Fibroblast of peridontal ligament (primary cell): ENCODE measurements at regions not wholly inside any gene's neighbourhood (a gene's known extent, or its start where the extent isn't known, plus 50 kb on each side); places are given as distances from the start of the nearest gene placed in this dataset.

Source experiments
- DNase-seq: peaks from one replicate; pipeline ENCODE4 v3.0.0-alpha.2; 2010; ENCODE audit errors: extremely low read depth

- no peak for DNase-seq
Observed at GRCh38 chr3:177599326-177599725, 402.0 kb upstream of the TBL1XR1 start.

- no peak for DNase-seq
Observed at GRCh38 chr3:177599837-177600236, 402.6 kb upstream of the TBL1XR1 start.

GRCh38 chr3:177600411-177600810 is 403.1 kb upstream of the TBL1XR1 start:
- no peak for DNase-seq

GRCh38 chr3:177601152-177601551 is 403.9 kb upstream of the TBL1XR1 start:
- no peak for DNase-seq

- no peak for DNase-seq
Observed at GRCh38 chr3:177602601-177603147, 405.4 kb upstream of the TBL1XR1 start.

- no peak for DNase-seq
Observed at GRCh38 chr3:177603148-177603603, 405.9 kb upstream of the TBL1XR1 start.

- no peak for DNase-seq
Observed at GRCh38 chr3:177604181-177604580, 406.9 kb upstream of the TBL1XR1 start.

GRCh38 chr3:177606891-177607290 is 409.6 kb upstream of the TBL1XR1 start:
- no peak for DNase-seq

- peak; percentile 49 for DNase-seq
Observed at GRCh38 chr3:177607589-177607988, 410.3 kb upstream of the TBL1XR1 start.

- no peak for DNase-seq
Observed at GRCh38 chr3:177608443-177608842, 411.2 kb upstream of the TBL1XR1 start.

GRCh38 chr3:177609613-177610012 is 412.3 kb upstream of the TBL1XR1 start:
- no peak for DNase-seq

- no peak for DNase-seq
Observed at GRCh38 chr3:177610262-177610661, 413.0 kb upstream of the TBL1XR1 start.

- DNase-seq = peak; percentile 79
Observed at GRCh38 chr3:177610686-177611633, 413.7 kb upstream of the TBL1XR1 start.

- no peak for DNase-seq
Observed at GRCh38 chr3:177611752-177612334, 414.6 kb upstream of the TBL1XR1 start.

- no peak for DNase-seq
Observed at GRCh38 chr3:177613901-177614300, 416.6 kb upstream of the TBL1XR1 start.

GRCh38 chr3:177615015-177615414 is 417.7 kb upstream of the TBL1XR1 start:
- DNase-seq = peak; percentile 99

- DNase-seq = peak; percentile 99
Observed at GRCh38 chr3:177618873-177619733, 421.8 kb upstream of the TBL1XR1 start.

GRCh38 chr3:177620073-177620472 is 422.8 kb upstream of the TBL1XR1 start:
- DNase-seq = no peak

- no peak for DNase-seq
Observed at GRCh38 chr3:177622520-177622919, 425.2 kb upstream of the TBL1XR1 start.

- no peak for DNase-seq
Observed at GRCh38 chr3:177622982-177623617, 425.8 kb upstream of the TBL1XR1 start.
